Right atrium auricular region (tissue), 2 donors: ENCODE measurements at regions not wholly inside any gene's neighbourhood (a gene's known extent, or its start where the extent isn't known, plus 50 kb on each side); places are given as distances from the start of the nearest gene placed in this dataset.

Source experiments
- DNase-seq: peaks from one replicate; pipeline ENCODE4 v3.0.0-alpha.2; 2019; ENCODE audit warnings: low spot score
- H3K27ac ChIP-seq, 2 donors: fragments of 200-600 bp; sonication (generic); 1 replicate in 1 of 2; 2 replicates in 1 of 2; pipeline ENCODE4 v1.5.1; 2016 to 2019
- H3K27me3 ChIP-seq, 2 donors: fragments of 200-600 bp; sonication (generic); one replicate each; pipeline versions ENCODE4 v1.5.1 to v1.6.0; 2017 to 2019
- H3K36me3 ChIP-seq: fragments of 200-600 bp; sonication (generic); one replicate; pipeline ENCODE4 v1.5.1; 2016
- H3K4me1 ChIP-seq, 2 donors: fragments of 200-600 bp; sonication (generic); one replicate each; pipeline versions ENCODE4 v1.5.1 to v1.6.0; 2017 to 2019
- H3K4me3 ChIP-seq, 2 donors: fragments of 200-600 bp; sonication (generic); 1 replicate in 1 of 2; 2 replicates in 1 of 2; pipeline ENCODE4 v1.5.1; 2017 to 2019; ENCODE audit warnings: mild to moderate bottlenecking in 1 of 2, moderate library complexity in 1 of 2
- H3K9me3 ChIP-seq, 2 donors: fragments of 200-600 bp; sonication (generic); one replicate each; pipeline ENCODE4 v1.5.1; 2019
- TF ChIP-seq, protein P1 (sequence below), 2 donors: fragments of 200-600 bp; sonication (generic); IDR thresholded peaks; one replicate each; pipeline ENCODE4 v1.5.1; 2019; ENCODE audit warnings: antibody characterized with exemption in 2 of 2

DNA sequence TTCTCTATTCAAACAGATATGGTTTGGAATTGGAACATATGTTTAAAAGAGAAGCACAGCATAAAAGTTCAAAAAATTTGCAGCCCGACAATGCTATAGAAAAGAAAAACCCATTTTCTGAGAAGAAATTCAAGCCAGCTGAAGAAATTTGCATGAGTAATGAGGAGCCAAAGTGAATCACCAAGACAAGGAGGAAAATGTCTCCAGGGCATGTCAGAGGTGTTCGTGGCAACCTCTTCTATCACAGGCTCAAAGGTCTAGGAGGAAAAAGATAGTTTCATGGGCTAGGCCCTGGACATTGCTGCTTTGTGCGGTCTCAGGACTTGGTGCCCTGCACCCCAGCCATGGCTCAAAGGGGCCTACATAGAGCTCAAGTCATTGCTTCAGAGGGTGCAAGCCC is 134.8 kb upstream of the ADAMTS16 start:
- Histone ChIP-seq H3K27me3 (no peaks in the 10 kb centered on the region), H3K4me3 (no peak overlapping the region), H3K9me3 (no peaks in the 10 kb centered on the region), H3K27ac (no peak overlapping the region), H3K4me1 (no peaks in the 10 kb centered on the region), H3K36me3 (no peaks in the 10 kb centered on the region)
- TF ChIP-seq, protein P1, sequence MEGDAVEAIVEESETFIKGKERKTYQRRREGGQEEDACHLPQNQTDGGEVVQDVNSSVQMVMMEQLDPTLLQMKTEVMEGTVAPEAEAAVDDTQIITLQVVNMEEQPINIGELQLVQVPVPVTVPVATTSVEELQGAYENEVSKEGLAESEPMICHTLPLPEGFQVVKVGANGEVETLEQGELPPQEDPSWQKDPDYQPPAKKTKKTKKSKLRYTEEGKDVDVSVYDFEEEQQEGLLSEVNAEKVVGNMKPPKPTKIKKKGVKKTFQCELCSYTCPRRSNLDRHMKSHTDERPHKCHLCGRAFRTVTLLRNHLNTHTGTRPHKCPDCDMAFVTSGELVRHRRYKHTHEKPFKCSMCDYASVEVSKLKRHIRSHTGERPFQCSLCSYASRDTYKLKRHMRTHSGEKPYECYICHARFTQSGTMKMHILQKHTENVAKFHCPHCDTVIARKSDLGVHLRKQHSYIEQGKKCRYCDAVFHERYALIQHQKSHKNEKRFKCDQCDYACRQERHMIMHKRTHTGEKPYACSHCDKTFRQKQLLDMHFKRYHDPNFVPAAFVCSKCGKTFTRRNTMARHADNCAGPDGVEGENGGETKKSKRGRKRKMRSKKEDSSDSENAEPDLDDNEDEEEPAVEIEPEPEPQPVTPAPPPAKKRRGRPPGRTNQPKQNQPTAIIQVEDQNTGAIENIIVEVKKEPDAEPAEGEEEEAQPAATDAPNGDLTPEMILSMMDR (IDR thresholded peaks at IDR 0.05) = no peak
- DNase-seq = no peak

DNA sequence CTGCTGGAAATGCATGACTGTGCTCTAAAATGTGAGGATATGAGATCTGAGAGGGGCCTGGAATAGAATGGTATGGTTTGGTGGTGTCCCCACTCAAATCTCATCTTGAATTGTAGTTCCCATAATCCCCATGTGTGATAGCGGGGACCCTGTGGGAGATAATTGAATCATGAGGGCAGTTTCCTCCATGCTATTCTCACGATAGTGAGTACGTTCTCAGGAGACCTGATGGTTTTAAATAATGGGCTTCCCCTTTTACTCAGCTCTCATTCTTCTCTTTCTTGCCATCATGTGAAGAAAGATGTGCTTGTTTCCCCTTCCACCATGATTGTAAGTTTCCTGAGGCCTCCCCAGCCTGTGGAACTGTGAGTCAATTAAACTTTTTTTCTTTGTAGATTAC is 133.6 kb upstream of the ADAMTS16 start:
- H3K27me3 ChIP-seq = no peaks in the 10 kb centered on the region
- DNase-seq = no peak
- H3K9me3 ChIP-seq = no peaks in the 10 kb centered on the region
- no peaks in the 10 kb centered on the region for H3K4me1 ChIP-seq
- H3K36me3 ChIP-seq = no peaks in the 10 kb centered on the region
- TF ChIP-seq, protein P1 (IDR thresholded peaks at IDR 0.05) = no peak
- no peak overlapping the region for H3K4me3 ChIP-seq
- H3K27ac ChIP-seq = no peak overlapping the region

DNA sequence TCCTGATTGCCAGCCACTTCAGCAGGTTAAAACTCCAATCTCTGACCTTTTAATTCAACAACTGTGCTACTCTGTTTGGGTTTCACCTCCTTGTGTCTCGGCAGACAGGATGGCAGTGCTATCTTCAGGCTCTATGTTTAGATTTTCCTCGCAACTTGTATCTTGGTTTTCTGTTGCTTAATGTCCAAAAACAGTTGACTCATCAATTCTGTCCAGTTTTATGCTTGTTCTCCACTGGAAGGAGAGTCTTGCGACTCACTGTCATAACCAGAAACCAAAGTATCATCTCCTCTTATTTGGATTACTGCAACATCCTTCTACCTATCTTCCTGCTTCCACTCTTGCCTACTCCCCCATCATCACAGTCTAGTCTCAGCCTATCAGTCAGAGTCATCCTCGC is 130.9 kb upstream of the ADAMTS16 start:
- TF ChIP-seq, protein P1 (IDR thresholded peaks at IDR 0.05) = no peak
- DNase-seq = no peak

GRCh38 chr5:5011151-5011550 is 129.0 kb upstream of the ADAMTS16 start:
- no peak overlapping the region for H3K27ac ChIP-seq
- no peak overlapping the region for H3K4me3 ChIP-seq
- no peak for DNase-seq
- H3K27me3 ChIP-seq = no peaks in the 10 kb centered on the region
- no peaks in the 10 kb centered on the region for H3K4me1 ChIP-seq
- no peaks in the 10 kb centered on the region for H3K9me3 ChIP-seq
- no peaks in the 10 kb centered on the region for H3K36me3 ChIP-seq
- TF ChIP-seq, protein P1 (IDR thresholded peaks at IDR 0.05) = no peak

More for the DNA sequence above, 130.9 kb upstream of the ADAMTS16 start:
- no peaks in the 10 kb centered on the region for H3K4me1 ChIP-seq
- no peaks in the 10 kb centered on the region for H3K36me3 ChIP-seq
- H3K27me3 ChIP-seq = no peaks in the 10 kb centered on the region
- no peak overlapping the region for H3K4me3 ChIP-seq
- no peaks in the 10 kb centered on the region for H3K9me3 ChIP-seq
- H3K27ac ChIP-seq = no peak overlapping the region

DNA sequence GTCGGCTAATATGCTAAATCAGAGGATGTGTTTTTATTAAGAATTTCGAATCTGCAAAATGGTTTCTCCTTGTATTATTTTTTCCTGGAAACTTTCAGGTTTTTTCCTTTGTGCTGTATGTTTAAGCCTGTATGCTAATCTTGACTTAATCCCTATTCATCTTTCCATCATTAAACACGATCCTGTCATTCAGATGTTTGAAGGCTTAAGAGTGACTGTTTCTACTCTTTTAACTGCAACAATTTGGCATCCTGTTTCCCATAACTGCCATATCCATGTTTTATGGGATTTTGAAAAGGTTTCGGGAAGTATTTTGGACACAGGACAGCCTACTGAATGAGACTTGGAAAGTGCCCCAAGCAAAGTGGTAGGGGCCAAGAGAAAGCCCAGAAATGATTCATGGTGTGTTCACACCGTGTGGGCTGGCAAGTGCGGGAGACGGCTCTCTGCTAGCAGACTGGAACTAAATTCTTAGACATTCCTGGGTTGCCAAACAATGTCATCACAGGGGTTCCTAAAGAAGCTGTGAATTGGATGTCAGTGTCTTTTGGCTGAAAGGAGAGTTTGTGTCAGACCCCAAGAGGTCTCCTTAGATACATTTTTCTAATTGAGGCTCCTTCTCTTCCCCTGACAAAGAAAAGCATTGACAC is 125.4 kb upstream of the ADAMTS16 start:
- Histone ChIP-seq H3K36me3 (no peaks in the 10 kb centered on the region), H3K27ac (no peak overlapping the region), H3K4me3 (no peak overlapping the region), H3K27me3 (no peaks in the 10 kb centered on the region), H3K4me1 (no peaks in the 10 kb centered on the region), H3K9me3 (no peaks in the 10 kb centered on the region)
- no peak for DNase-seq
- TF ChIP-seq, protein P1 (IDR thresholded peaks at IDR 0.05) = no peak
